ENCODE measurements at regions not wholly inside any gene's neighbourhood (a gene's known extent, or its start where the extent isn't known, plus 50 kb on each side); places are given as distances from the start of the nearest gene placed in this dataset.
"Not testable (repeated sequence)": the region's sequence is repeated elsewhere in the genome, so short reads cannot be mapped to it uniquely, and the experiment has no call there.

DNA sequence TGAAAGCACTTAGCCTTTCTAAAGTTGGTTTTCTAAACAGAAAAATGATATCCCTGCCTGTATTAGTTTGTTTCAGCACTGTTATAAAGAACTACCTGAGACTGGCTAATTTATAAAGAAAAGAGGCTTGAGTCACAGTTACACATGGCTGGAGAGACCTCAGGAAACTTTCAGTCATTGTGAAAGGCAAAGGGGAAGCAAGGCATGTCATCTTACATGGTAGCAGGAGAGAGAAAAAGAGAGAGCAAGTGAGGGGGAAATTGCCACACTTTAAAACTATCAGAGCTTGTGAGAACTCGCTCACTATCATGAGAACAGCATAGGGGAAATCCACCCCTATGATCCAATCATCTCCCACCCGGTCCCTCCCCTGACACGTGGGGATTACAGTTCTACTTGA is 64.9 kb downstream of the FAM170A start:
- no peak overlapping the region for H3K27ac ChIP-seq (ENCODE audit: low read length)
- no peaks in the 10 kb centered on the region for H3K36me3 ChIP-seq (ENCODE audit: control insufficient read depth, insufficient read depth, low read length)
- no CpG with 5 or more reads among the region's 3 CpGs for WGBS (ENCODE audit: insufficient coverage)
- DNase-seq, result no peak
- H3K4me1 ChIP-seq (ENCODE audit: control insufficient read depth, insufficient read depth, low read length), result no peaks in the 10 kb centered on the region
- H3K4me3 ChIP-seq (ENCODE audit: low read length), result no peak overlapping the region
- H3K9me3 ChIP-seq (replicated peaks; ENCODE audit: control insufficient read depth, low read depth, low read length), result peaks cover 4% of the 10 kb centered on the region
- H3K27me3 ChIP-seq (ENCODE audit: control insufficient read depth, insufficient read depth, low read length), result no peaks in the 10 kb centered on the region

DNA sequence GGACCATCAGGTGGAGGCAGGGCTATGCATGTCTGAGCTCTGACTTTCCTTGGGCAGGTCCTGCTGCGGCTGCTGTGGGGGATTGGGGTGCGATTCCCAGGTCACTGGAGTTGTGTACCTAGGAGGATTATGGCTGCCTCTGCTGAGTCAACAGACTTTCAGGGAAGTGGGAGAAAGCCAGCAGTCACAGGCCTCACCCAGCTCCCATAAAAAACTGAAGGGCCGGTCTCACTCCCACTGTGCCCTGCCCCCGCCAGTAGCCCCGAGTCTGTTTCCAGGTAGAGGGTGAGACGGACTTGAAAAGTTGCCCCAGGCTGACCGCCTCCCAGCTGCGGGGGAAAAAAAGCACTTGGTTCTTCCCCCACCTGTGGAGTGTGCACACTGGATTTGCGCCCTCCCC is 76.7 kb downstream of the FAM170A start:
- H3K36me3 ChIP-seq (ENCODE audit: control insufficient read depth, insufficient read depth, low read length), result no peaks in the 10 kb centered on the region
- no peak overlapping the region for H3K27ac ChIP-seq (ENCODE audit: low read length)
- DNase-seq, result no peak
- 81% methylated on average over 6 of the region's 9 CpGs for WGBS (ENCODE audit: insufficient coverage)
- no peak overlapping the region for H3K4me3 ChIP-seq (ENCODE audit: low read length)
- no peaks in the 10 kb centered on the region for H3K4me1 ChIP-seq (ENCODE audit: control insufficient read depth, insufficient read depth, low read length)
- no peaks in the 10 kb centered on the region for H3K27me3 ChIP-seq (ENCODE audit: control insufficient read depth, insufficient read depth, low read length)
- no peaks in the 10 kb centered on the region for H3K9me3 ChIP-seq (replicated peaks; ENCODE audit: control insufficient read depth, low read depth, low read length)

DNA sequence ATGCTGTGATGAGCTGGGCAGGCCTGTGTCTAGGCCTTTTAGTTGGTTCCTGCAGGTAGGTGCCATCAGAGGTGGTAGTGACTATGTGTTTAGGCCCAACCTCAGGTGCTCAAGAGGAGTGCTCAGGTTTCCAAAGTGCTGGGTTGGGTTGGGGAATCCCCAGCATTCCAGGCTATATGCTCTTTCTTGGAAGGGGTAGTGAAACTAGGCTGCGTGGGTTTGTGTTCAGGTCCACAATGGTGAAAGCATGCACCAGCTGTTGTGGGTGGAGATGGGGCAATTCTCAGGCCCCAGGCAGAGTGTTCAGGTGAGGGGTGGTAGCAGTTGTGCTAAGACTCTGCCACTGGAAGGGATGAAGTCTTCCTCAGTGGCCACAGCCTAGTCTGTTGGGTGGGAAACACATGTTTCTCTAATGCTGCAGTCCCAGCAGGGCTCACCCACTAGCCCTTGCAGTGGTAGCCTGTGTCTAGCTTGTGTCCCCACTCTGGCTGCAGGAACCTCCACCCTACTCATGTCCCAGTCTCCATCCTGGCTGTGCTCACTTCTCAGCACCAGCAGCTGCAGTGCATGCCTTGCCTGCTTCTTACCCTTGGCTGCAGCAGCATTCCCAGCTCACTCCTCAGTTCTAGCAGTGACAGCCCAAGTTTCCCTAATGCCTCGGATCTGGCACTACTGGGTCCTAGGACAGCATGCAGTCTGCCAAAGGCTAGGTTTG is 78.9 kb downstream of the FAM170A start:
- 90% methylated on average over 1 of the region's 2 CpGs for WGBS (ENCODE audit: insufficient coverage)
- no peak for DNase-seq

DNA sequence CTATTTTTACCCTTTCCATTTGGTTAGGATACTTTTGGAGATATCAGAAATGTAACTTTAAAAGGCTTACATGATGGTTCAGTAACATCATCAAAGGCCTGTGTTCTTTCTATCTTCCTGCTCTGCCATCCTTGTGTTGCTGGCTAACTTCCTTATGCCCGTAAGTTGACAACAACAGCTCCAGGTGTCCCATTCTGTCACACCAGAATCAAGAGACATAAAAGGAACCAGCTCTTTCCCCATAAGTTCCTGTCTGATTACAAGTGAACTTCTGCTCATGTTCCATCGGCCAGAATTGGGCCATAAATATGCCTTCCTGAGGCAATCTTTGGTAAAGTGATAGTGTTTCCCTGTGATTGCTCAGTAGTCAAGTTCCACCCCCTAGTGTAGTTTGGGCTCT is 92.4 kb downstream of the FAM170A start:
- Histone ChIP-seq H3K4me1 (ENCODE audit: control insufficient read depth, insufficient read depth, low read length) (no peaks in the 10 kb centered on the region), H3K27me3 (ENCODE audit: control insufficient read depth, insufficient read depth, low read length) (no peaks in the 10 kb centered on the region), H3K27ac (ENCODE audit: low read length) (no peak overlapping the region), H3K4me3 (ENCODE audit: low read length) (no peak overlapping the region), H3K36me3 (ENCODE audit: control insufficient read depth, insufficient read depth, low read length) (no peaks in the 10 kb centered on the region), H3K9me3 (replicated peaks; ENCODE audit: control insufficient read depth, low read depth, low read length) (peaks cover 3% of the 10 kb centered on the region)
- no peak for DNase-seq
- WGBS (ENCODE audit: insufficient coverage), result 44% methylated on average over 2 of the region's 2 CpGs

More for the DNA sequence above, 78.9 kb downstream of the FAM170A start:
- Histone ChIP-seq H3K27ac (ENCODE audit: low read length) (no peak overlapping the region), H3K4me3 (ENCODE audit: low read length) (no peak overlapping the region), H3K4me1 (ENCODE audit: control insufficient read depth, insufficient read depth, low read length) (no peaks in the 10 kb centered on the region), H3K27me3 (ENCODE audit: control insufficient read depth, insufficient read depth, low read length) (no peaks in the 10 kb centered on the region), H3K36me3 (ENCODE audit: control insufficient read depth, insufficient read depth, low read length) (no peaks in the 10 kb centered on the region), H3K9me3 (replicated peaks; ENCODE audit: control insufficient read depth, low read depth, low read length) (no peaks in the 10 kb centered on the region)

DNA sequence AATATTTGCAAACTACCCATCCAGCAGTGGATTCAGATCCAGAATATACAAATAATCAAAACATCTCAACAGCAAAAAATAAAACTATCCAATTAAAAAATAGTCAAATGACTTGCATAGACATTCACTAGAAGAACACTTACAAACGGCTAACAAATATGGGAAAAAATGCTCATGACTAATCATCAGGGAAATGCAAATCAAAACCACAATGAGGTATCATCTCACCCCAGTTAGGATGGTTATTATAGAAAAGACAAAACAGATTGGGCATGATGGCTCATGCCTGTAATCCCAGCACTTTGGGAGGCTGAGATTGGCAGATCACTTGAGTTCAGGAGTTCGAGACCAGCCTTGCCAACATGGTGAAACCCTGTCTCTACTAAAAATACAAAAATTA is 95.9 kb downstream of the FAM170A start:
- not testable (repeated sequence) for H3K27ac ChIP-seq (ENCODE audit: low read length); H3K4me3 ChIP-seq (ENCODE audit: low read length); H3K9me3 ChIP-seq (replicated peaks; ENCODE audit: control insufficient read depth, low read depth, low read length); H3K36me3 ChIP-seq (ENCODE audit: control insufficient read depth, insufficient read depth, low read length); H3K27me3 ChIP-seq (ENCODE audit: control insufficient read depth, insufficient read depth, low read length); H3K4me1 ChIP-seq (ENCODE audit: control insufficient read depth, insufficient read depth, low read length); DNase-seq
- WGBS (ENCODE audit: insufficient coverage), result no CpG with 5 or more reads among the region's 2 CpGs

DNA sequence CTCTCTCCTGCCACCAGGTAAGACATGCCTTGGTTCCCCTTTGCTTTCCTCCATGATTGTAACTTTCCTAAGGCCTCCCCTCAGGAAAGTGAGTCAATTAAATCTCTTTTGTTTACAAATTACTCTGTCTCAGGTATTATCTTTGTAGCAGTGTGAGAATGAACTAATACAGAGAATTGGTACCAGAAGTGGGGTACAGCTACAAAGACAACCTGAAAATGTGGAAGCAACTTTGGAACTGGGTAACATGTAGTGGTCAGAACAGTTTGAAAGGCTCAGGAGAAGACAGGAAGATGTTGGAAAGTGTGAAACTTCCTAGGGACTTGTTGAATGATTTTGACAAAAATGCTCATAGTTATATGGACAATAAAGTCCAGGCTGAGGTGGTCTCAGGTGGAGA is 97.2 kb downstream of the FAM170A start:
- H3K9me3 ChIP-seq (replicated peaks; ENCODE audit: control insufficient read depth, low read depth, low read length), result peaks cover 6% of the 10 kb centered on the region
- no peaks in the 10 kb centered on the region for H3K27me3 ChIP-seq (ENCODE audit: control insufficient read depth, insufficient read depth, low read length)
- no peak overlapping the region for H3K27ac ChIP-seq (ENCODE audit: low read length)
- no peaks in the 10 kb centered on the region for H3K36me3 ChIP-seq (ENCODE audit: control insufficient read depth, insufficient read depth, low read length)
- no peak for DNase-seq
- H3K4me3 ChIP-seq (ENCODE audit: low read length), result no peak overlapping the region
- H3K4me1 ChIP-seq (ENCODE audit: control insufficient read depth, insufficient read depth, low read length), result no peaks in the 10 kb centered on the region

DNA sequence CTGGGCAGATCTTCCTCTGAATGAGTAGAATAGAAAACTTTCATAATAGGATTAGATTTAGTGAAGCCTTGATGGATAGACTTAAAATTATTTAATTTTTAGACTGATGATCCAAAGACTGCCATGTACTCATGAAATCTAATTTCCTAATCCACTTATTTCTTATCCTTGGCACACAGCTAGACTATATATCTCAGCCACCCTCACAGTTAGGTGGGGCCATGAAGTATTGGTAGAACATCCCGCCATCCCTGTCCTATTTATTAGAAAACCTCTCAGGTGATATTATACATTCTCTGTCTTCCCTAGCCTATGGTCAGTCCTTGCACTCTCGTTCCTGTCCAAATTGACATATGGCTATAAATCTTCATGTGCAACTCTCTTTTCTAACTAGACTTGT is 110.9 kb downstream of the FAM170A start:
- H3K27ac ChIP-seq (ENCODE audit: low read length), result no peak overlapping the region
- H3K27me3 ChIP-seq (ENCODE audit: control insufficient read depth, insufficient read depth, low read length), result no peaks in the 10 kb centered on the region
- H3K9me3 ChIP-seq (replicated peaks; ENCODE audit: control insufficient read depth, low read depth, low read length), result no peaks in the 10 kb centered on the region
- no peak overlapping the region for H3K4me3 ChIP-seq (ENCODE audit: low read length)
- DNase-seq, result no peak
- no peaks in the 10 kb centered on the region for H3K36me3 ChIP-seq (ENCODE audit: control insufficient read depth, insufficient read depth, low read length)
- no peaks in the 10 kb centered on the region for H3K4me1 ChIP-seq (ENCODE audit: control insufficient read depth, insufficient read depth, low read length)
- 68% methylated on average over 2 of the region's 2 CpGs for WGBS (ENCODE audit: insufficient coverage)

DNA sequence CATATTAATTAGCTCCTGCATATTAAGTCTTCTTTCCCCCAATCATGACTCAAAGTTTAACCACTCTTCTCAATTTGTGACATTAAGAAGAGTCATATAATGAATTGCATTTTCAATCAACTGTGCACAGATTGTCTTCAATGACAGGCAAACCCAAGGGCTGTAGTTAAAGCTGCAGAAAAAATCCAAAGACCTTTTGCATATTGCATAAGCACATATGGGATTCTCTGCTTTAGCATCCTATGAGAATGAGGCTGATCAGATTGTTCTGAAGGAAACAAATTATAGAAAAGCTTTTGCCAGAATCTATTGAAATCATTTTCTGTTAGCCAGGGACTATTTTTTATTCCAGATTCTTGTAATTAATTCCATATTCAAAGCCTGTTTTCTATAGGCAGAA is 112.3 kb downstream of the FAM170A start:
- DNase-seq, result no peak
- Histone ChIP-seq H3K9me3 (replicated peaks; ENCODE audit: control insufficient read depth, low read depth, low read length) (no peaks in the 10 kb centered on the region), H3K27me3 (ENCODE audit: control insufficient read depth, insufficient read depth, low read length) (no peaks in the 10 kb centered on the region), H3K4me1 (ENCODE audit: control insufficient read depth, insufficient read depth, low read length) (no peaks in the 10 kb centered on the region), H3K27ac (ENCODE audit: low read length) (no peak overlapping the region), H3K4me3 (ENCODE audit: low read length) (no peak overlapping the region), H3K36me3 (ENCODE audit: control insufficient read depth, insufficient read depth, low read length) (no peaks in the 10 kb centered on the region)

DNA sequence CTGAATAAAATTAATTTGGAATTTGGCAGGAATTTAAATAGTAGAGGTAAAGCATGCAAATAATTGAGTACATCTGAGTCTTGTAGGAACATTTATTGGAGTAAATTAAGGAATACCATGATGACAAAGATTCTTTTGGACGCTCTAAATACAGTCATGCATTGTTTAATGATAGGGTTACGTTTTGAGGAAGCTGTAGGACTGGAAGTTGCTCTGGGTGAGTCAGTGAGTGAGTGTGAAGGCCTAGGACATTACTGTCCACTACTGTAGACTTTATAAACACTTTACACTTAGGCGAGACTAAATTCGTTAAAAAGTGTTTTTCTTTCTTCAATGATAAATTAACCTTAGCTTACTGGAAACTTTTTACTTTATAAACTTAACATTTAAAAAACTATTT is 113.0 kb downstream of the FAM170A start:
- Histone ChIP-seq H3K27ac (ENCODE audit: low read length) (no peak overlapping the region), H3K9me3 (replicated peaks; ENCODE audit: control insufficient read depth, low read depth, low read length) (no peaks in the 10 kb centered on the region), H3K4me3 (ENCODE audit: low read length) (no peak overlapping the region), H3K36me3 (ENCODE audit: control insufficient read depth, insufficient read depth, low read length) (no peaks in the 10 kb centered on the region), H3K4me1 (ENCODE audit: control insufficient read depth, insufficient read depth, low read length) (no peaks in the 10 kb centered on the region), H3K27me3 (ENCODE audit: control insufficient read depth, insufficient read depth, low read length) (no peaks in the 10 kb centered on the region)
- DNase-seq, result no peak
- WGBS (ENCODE audit: insufficient coverage), result 63% methylated on average over 1 of the region's 4 CpGs

DNA sequence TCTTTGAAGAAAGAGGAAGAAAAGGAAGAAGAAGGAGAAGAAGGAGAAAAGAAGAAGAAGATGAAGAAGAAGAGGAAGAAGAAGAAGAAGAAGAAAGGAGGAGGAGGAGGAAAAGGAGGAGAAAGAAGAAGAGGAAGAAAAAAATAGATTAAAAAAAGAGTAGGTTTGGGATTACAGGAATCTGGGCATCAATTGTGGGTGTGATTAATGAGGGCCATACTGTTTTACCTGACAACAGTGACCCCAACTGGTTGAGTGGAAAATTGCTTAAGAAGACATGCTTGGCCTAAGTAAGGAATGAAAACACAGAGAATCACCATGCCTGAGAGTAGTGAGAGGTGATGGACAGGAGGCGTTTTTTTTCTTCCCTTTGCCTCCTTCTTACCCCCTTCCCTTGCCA is 114.6 kb downstream of the FAM170A start:
- H3K4me3 ChIP-seq (ENCODE audit: low read length), result no peak overlapping the region
- H3K9me3 ChIP-seq (replicated peaks; ENCODE audit: control insufficient read depth, low read depth, low read length), result no peaks in the 10 kb centered on the region
- H3K36me3 ChIP-seq (ENCODE audit: control insufficient read depth, insufficient read depth, low read length), result no peaks in the 10 kb centered on the region
- no CpG with 5 or more reads among the region's 1 CpG for WGBS (ENCODE audit: insufficient coverage)
- no peak for DNase-seq
- no peaks in the 10 kb centered on the region for H3K27me3 ChIP-seq (ENCODE audit: control insufficient read depth, insufficient read depth, low read length)
- H3K27ac ChIP-seq (ENCODE audit: low read length), result no peak overlapping the region
- no peaks in the 10 kb centered on the region for H3K4me1 ChIP-seq (ENCODE audit: control insufficient read depth, insufficient read depth, low read length)

DNA sequence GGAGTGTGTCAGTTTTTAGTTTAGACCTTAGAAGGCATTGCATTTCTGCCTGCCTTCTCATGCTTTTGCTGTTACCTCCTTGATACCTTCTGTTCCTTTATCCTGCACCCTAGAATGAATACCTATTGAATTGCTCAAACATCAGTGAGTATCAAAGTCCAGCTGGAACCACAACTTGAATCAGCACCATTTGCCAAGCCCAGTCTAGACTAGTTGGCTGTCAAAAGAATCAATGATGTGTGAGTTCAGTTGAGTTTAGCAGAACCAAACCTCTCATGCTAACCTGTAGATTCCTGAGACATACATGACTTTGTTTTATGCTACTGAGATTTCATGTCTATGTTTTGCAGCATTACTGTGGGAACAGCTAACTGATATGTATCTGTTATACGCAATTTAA is 116.6 kb downstream of the FAM170A start:
- no peaks in the 10 kb centered on the region for H3K36me3 ChIP-seq (ENCODE audit: control insufficient read depth, insufficient read depth, low read length)

More for the DNA sequence above, 116.6 kb downstream of the FAM170A start:
- H3K27me3 ChIP-seq (ENCODE audit: control insufficient read depth, insufficient read depth, low read length), result no peaks in the 10 kb centered on the region
- no peak for DNase-seq
- H3K27ac ChIP-seq (ENCODE audit: low read length), result no peak overlapping the region
- no peaks in the 10 kb centered on the region for H3K4me1 ChIP-seq (ENCODE audit: control insufficient read depth, insufficient read depth, low read length)
- no peak overlapping the region for H3K4me3 ChIP-seq (ENCODE audit: low read length)
- 67% methylated on average over 1 of the region's 1 CpG for WGBS (ENCODE audit: insufficient coverage)
- H3K9me3 ChIP-seq (replicated peaks; ENCODE audit: control insufficient read depth, low read depth, low read length), result no peaks in the 10 kb centered on the region

Data from muscle of leg (tissue), 3 donors.